ENCODE measurements at regions not wholly inside any gene's neighbourhood (a gene's known extent, or its start where the extent isn't known, plus 50 kb on each side); places are given as distances from the start of the nearest gene placed in this dataset.

GRCh38 chr20:48017509-48017908 lies 232.2 kb upstream of the SULF2 start:
- Histone ChIP-seq H3K27me3 (ENCODE audit: control insufficient read depth, insufficient read depth, low read length) (peaks cover 2% of the 10 kb centered on the region), H3K36me3 (ENCODE audit: control insufficient read depth, insufficient read depth, low read length) (no peaks in the 10 kb centered on the region), H3K4me3 (ENCODE audit: low read depth, low read length) (no peak overlapping the region)
- TF ChIP-seq CTCF (IDR thresholded peaks at IDR 0.05; ENCODE audit: insufficient read depth, low read length, poor library complexity, severe bottlenecking): no peak
- DNase-seq (ENCODE audit: low read depth): no peak

GRCh38 chr20:48015943-48016723 lies 230.9 kb upstream of the SULF2 start:
- TF ChIP-seq CTCF (IDR thresholded peaks at IDR 0.05; ENCODE audit: insufficient read depth, low read length, poor library complexity, severe bottlenecking): no peak
- Histone ChIP-seq H3K4me3 (ENCODE audit: low read depth, low read length) (no peak overlapping the region), H3K27me3 (ENCODE audit: control insufficient read depth, insufficient read depth, low read length) (peaks cover 2% of the 10 kb centered on the region), H3K36me3 (ENCODE audit: control insufficient read depth, insufficient read depth, low read length) (no peaks in the 10 kb centered on the region)
- DNase-seq (ENCODE audit: low read depth): no peak

DNA sequence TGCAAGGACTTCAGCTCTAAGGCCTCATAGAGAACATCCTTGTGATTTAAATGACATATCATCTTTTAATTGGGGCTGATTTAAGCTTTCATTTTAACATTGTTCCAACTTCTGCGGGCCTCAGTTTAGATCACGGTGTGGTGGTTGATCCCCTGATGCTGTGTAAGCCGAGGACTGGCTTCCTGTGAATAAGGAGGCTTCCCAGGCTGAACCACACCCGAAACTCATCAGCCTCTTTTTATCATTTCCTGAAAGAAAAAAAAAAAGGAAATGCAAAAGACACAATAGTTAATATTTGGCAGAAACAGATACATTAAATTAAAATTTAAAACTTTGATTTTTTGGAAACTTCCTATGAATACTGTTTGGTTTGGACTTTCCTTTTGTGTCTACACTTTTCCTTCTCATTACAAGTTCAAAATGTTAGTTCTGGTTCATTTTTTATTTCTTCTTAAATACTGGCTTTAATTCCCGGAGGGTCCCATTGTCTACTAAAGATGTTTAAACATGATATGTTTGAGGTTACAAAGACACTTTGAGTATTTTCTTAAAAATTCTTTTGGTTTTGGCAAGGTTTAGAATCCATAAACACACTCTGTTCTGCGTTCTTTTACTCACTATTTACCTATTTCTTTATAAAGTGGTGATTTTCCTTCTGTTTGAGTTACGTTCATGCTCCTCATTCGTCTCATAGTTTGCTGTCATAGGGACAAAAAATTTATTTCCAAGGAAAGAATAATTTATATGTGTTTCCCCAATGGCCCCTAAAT lies 230.0 kb upstream of the SULF2 start:
- DNase-seq (ENCODE audit: low read depth): no peak
- peaks cover 2% of the 10 kb centered on the region for H3K27me3 ChIP-seq (ENCODE audit: control insufficient read depth, insufficient read depth, low read length)
- no peak for TF ChIP-seq CTCF (IDR thresholded peaks at IDR 0.05; ENCODE audit: insufficient read depth, low read length, poor library complexity, severe bottlenecking)
- no peaks in the 10 kb centered on the region for H3K36me3 ChIP-seq (ENCODE audit: control insufficient read depth, insufficient read depth, low read length)
- H3K4me3 ChIP-seq (ENCODE audit: low read depth, low read length): no peak overlapping the region

DNA sequence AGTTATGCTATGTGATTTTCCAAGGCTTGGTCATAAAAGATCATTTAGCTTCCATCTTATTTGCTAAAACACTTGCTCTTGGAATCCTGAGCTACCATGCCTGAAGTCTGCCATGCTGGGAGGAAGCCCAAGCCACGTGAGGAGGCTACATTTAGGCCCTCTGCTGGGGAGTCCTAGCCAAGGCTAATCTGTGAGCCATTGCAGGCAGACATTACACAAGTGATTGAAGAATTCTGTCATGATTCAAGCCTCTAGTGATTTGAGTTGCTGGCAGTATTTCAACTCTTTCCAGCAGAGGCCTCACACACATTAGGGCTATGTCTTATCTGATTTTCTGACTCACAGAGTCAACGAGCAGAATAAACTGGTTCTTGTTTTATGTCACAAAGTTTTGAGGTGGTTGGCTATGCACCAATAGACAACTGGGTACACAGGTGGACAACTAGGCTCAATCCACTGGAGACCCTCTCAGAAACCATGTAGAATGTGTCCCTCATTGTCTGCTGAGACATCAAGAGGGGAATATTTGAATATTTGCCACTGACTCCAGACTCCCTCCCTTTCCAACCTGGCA lies 227.2 kb upstream of the SULF2 start:
- Histone ChIP-seq H3K36me3 (ENCODE audit: control insufficient read depth, insufficient read depth, low read length) (no peaks in the 10 kb centered on the region), H3K4me3 (ENCODE audit: low read depth, low read length) (no peak overlapping the region), H3K27me3 (ENCODE audit: control insufficient read depth, insufficient read depth, low read length) (no peaks in the 10 kb centered on the region)
- peak; percentile 24 for TF ChIP-seq CTCF (IDR thresholded peaks at IDR 0.05; ENCODE audit: insufficient read depth, low read length, poor library complexity, severe bottlenecking)
- DNase-seq (ENCODE audit: low read depth): peak; percentile 45

GRCh38 chr20:48011025-48011424 lies 225.7 kb upstream of the SULF2 start:
- no peak for TF ChIP-seq CTCF (IDR thresholded peaks at IDR 0.05; ENCODE audit: insufficient read depth, low read length, poor library complexity, severe bottlenecking)
- no peaks in the 10 kb centered on the region for H3K27me3 ChIP-seq (ENCODE audit: control insufficient read depth, insufficient read depth, low read length)
- H3K4me3 ChIP-seq (ENCODE audit: low read depth, low read length): no peak overlapping the region
- H3K36me3 ChIP-seq (ENCODE audit: control insufficient read depth, insufficient read depth, low read length): no peaks in the 10 kb centered on the region
- no peak for DNase-seq (ENCODE audit: low read depth)
